Fibroblast of skin of scalp (primary cell): ENCODE measurements at regions not wholly inside any gene's neighbourhood (a gene's known extent, or its start where the extent isn't known, plus 50 kb on each side); places are given as distances from the start of the nearest gene placed in this dataset.
"Not testable (repeated sequence)": the region's sequence is repeated elsewhere in the genome, so short reads cannot be mapped to it uniquely, and the experiment has no call there.

ENCODE experiments used
- DNase-seq: peaks from one replicate; pipeline ENCODE4 v3.0.0-alpha.2; 2013

- DNase-seq = peak; percentile 31
Measured at GRCh38 chr5:162487528-162488525, 420.3 kb downstream of the GABRG2 start.

- DNase-seq = peak; percentile 24
Measured at GRCh38 chr5:162496100-162496808, 428.7 kb downstream of the GABRG2 start.

GRCh38 chr5:162497455-162497854 is 429.9 kb downstream of the GABRG2 start:
- no peak for DNase-seq

GRCh38 chr5:162502780-162503179 is 435.2 kb downstream of the GABRG2 start:
- DNase-seq = no peak

GRCh38 chr5:162503796-162504195 is 436.2 kb downstream of the GABRG2 start:
- no peak for DNase-seq

- peak; percentile 5 for DNase-seq
Measured at GRCh38 chr5:162512935-162513565, 445.5 kb downstream of the GABRG2 start.

- peak; percentile 3 for DNase-seq
Measured at GRCh38 chr5:162514116-162514515, 446.5 kb downstream of the GABRG2 start.

- DNase-seq = no peak
Measured at GRCh38 chr5:162520878-162521277, 453.3 kb downstream of the GABRG2 start.

- no peak for DNase-seq
Measured at GRCh38 chr5:162529209-162529608, 461.6 kb downstream of the GABRG2 start.

GRCh38 chr5:162529886-162530285 is 462.3 kb downstream of the GABRG2 start:
- no peak for DNase-seq

- no peak for DNase-seq
Measured at GRCh38 chr5:162543437-162543836, 475.9 kb downstream of the GABRG2 start.

- no peak for DNase-seq
Measured at GRCh38 chr5:162544905-162545304, 477.3 kb downstream of the GABRG2 start.

- DNase-seq = no peak
Measured at GRCh38 chr5:162550236-162550635, 482.7 kb downstream of the GABRG2 start.

- DNase-seq = no peak
Measured at GRCh38 chr5:162558120-162558519, 490.5 kb downstream of the GABRG2 start.

- DNase-seq = no peak
Measured at GRCh38 chr5:162567644-162568043, 500.1 kb downstream of the GABRG2 start.

GRCh38 chr5:162573758-162574157 is 506.2 kb downstream of the GABRG2 start:
- DNase-seq = no peak

- DNase-seq = no peak
Measured at GRCh38 chr5:162591724-162592123, 524.2 kb downstream of the GABRG2 start.

- no peak for DNase-seq
Measured at GRCh38 chr5:162593881-162594280, 526.3 kb downstream of the GABRG2 start.

GRCh38 chr5:162603443-162604070 is 536.0 kb downstream of the GABRG2 start:
- no peak for DNase-seq

- DNase-seq = no peak
Measured at GRCh38 chr5:162607879-162608278, 540.3 kb downstream of the GABRG2 start.

GRCh38 chr5:162621726-162622263 is 554.2 kb downstream of the GABRG2 start:
- not testable (repeated sequence) for DNase-seq

- no peak for DNase-seq
Measured at GRCh38 chr5:162624110-162624509, 556.5 kb downstream of the GABRG2 start.
